Transverse colon (tissue), 4 donors: ENCODE measurements at regions not wholly inside any gene's neighbourhood (a gene's known extent, or its start where the extent isn't known, plus 50 kb on each side); places are given as distances from the start of the nearest gene placed in this dataset.

Experiments
- EP300 ChIP-seq: sonication (generic); formaldehyde crosslinking; IDR thresholded peaks from one replicate; pipeline ENCODE4 v1.6.1; 2017; ENCODE audit warnings: antibody characterized with exemption, low read depth
- POLR2A ChIP-seq: fragments of 450-650 bp; IDR thresholded peaks from one replicate; pipeline ENCODE4 v1.6.1; 2016; ENCODE audit warnings: antibody characterized with exemption, mild to moderate bottlenecking, moderate library complexity
- POLR2AphosphoS5 ChIP-seq, 3 donors: sonication (generic); formaldehyde crosslinking; IDR thresholded peaks; one replicate each; pipeline ENCODE4 v1.6.1; 2016; ENCODE audit warnings: antibody characterized with exemption in 3 of 3
- TF ChIP-seq, protein P1 (sequence below), 5 experiments: fragments of 200-600 bp in 3 of 5; fragments of 450-650 bp in 2 of 5; sonication (generic) in 3 of 5; IDR thresholded peaks; 1 replicate in 2 of 5; 2 replicates in 3 of 5; pipeline ENCODE4 v1.5.1; 2016 to 2017; ENCODE audit warnings: antibody characterized with exemption in 5 of 5, inconsistent platforms in 3 of 5, mild to moderate bottlenecking in 2 of 5, moderate library complexity in 1 of 5

DNA sequence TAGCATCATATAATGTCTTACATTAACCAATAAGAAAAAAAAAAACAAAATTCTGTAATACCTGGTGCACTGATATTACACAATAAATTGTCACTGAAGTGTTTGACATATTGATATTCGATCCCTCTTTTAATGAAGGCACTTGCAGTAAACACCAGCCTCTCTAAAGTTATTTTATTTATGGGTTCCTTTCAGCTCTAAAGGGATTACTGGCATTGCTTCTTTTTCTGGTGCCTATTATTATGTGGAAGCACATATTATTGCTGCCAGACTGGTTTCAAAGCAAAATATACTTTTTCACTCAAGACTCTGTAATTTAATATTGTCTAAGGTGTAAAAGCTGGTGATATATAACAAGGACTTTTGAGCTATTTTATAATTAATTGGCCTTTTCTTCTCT is 1090.5 kb downstream of the TRHDE start:
- no peak for TF ChIP-seq POLR2A
- TF ChIP-seq, protein P1, sequence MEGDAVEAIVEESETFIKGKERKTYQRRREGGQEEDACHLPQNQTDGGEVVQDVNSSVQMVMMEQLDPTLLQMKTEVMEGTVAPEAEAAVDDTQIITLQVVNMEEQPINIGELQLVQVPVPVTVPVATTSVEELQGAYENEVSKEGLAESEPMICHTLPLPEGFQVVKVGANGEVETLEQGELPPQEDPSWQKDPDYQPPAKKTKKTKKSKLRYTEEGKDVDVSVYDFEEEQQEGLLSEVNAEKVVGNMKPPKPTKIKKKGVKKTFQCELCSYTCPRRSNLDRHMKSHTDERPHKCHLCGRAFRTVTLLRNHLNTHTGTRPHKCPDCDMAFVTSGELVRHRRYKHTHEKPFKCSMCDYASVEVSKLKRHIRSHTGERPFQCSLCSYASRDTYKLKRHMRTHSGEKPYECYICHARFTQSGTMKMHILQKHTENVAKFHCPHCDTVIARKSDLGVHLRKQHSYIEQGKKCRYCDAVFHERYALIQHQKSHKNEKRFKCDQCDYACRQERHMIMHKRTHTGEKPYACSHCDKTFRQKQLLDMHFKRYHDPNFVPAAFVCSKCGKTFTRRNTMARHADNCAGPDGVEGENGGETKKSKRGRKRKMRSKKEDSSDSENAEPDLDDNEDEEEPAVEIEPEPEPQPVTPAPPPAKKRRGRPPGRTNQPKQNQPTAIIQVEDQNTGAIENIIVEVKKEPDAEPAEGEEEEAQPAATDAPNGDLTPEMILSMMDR (IDR thresholded peaks at IDR 0.05), result no peak
- no peak for TF ChIP-seq POLR2AphosphoS5 (IDR thresholded peaks at IDR 0.05)
- no peak for TF ChIP-seq EP300
